Left kidney (tissue), 1 donor: ENCODE measurements at regions not wholly inside any gene's neighbourhood (a gene's known extent, or its start where the extent isn't known, plus 50 kb on each side); places are given as distances from the start of the nearest gene placed in this dataset.
A peak's percentile ranks its signal among the peaks of the same experiment; 100 is the strongest.

Experiments used
- DNase-seq: peaks from one replicate; pipeline ENCODE4 v3.0.0-alpha.2; 2013

GRCh38 chr9:78806492-78807160 is 509.7 kb downstream of the PSAT1 start:
- no peak for DNase-seq

GRCh38 chr9:78807286-78807685 is 510.4 kb downstream of the PSAT1 start:
- DNase-seq = no peak

GRCh38 chr9:78808048-78808447 is 511.1 kb downstream of the PSAT1 start:
- DNase-seq = no peak

GRCh38 chr9:78811622-78812276 is 514.8 kb downstream of the PSAT1 start:
- no peak for DNase-seq

DNA sequence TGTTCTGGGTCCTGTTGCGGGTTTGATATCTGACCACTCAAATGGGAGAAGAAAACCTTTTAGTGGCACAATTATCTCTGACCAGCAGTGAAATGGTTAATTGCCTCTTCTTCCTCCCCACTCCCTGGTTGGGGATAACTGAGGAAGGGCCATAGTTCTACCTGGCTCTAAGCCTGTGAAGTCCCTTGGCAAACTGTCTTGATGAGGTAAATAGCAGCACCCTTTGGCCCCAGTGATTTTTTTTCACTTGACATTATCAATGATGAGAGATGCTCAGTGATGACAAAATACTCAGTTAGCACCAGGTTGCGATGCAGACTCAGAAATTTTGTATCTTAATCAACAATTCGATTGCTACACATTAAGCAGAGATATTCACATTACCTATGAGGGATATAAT is 515.7 kb downstream of the PSAT1 start:
- DNase-seq = no peak

- DNase-seq = no peak
Measured at GRCh38 chr9:78813602-78814180, 516.8 kb downstream of the PSAT1 start.

DNA sequence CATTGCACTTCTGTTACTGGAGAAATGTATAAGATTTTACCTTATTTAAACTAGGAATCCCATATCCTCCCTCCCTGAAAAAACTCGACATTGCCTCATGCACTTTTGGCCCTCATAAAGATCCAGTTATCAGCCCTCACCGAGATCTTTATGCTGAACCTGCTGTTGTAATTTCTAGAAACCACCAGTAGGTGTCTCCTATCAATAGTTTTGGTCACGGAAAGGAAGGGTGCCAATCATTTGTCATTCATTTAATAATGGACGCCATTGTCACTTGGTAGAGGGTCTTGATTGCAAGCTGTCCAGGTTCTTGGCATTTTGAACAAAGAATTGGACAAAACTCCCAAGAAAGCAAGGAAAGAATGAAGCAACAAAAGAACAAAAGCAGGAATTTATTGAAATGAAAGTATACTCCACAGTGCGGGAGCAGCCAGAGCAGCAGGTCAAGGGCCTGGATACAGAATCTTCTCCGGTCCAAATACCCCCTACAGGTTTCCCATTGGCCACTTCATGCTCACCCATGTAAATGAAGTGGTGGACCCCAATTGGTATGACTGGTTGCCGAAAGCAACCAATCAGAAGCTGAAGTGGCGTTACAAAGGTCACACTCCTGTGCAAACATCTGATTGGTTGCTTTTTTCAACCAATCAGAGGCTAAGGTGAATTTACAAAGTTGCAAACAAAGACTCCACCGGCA is 524.3 kb downstream of the PSAT1 start:
- DNase-seq = no peak

GRCh38 chr9:78826527-78826926 is 529.6 kb downstream of the PSAT1 start:
- DNase-seq = no peak

GRCh38 chr9:78828521-78828920 is 531.6 kb downstream of the PSAT1 start:
- DNase-seq = no peak

GRCh38 chr9:78830301-78830700 is 533.4 kb downstream of the PSAT1 start:
- no peak for DNase-seq

GRCh38 chr9:78831726-78832125 is 534.8 kb downstream of the PSAT1 start:
- no peak for DNase-seq

DNA sequence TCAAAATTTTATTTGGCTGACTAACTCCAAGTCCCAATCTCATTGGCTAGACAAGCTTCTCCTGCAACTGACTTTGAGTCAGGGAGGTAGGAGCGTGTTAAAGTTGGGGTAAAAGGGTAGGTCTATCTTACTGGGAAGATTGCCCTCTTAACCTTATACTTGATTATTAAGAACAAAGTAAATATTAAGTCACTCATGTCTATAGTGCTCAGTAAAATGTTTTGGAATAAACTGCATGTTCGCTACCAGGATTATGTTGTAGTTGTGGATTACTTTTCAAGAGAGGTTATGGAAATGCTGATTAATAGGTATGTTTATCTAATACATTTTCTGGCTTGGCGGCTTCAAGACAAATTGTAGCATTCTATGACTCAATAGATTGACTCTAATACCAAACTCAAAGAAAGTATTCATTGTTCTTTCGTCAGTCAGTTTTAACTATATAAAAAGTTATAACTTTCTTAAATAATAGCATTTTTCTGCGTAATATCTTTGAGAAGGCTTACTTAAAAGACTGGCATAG is 539.1 kb downstream of the PSAT1 start:
- no peak for DNase-seq

GRCh38 chr9:78839252-78839651 is 542.3 kb downstream of the PSAT1 start:
- DNase-seq = no peak

- DNase-seq = no peak
Measured at GRCh38 chr9:78848061-78848460, 551.1 kb downstream of the PSAT1 start.

GRCh38 chr9:78856144-78856543 is 559.2 kb downstream of the PSAT1 start:
- no peak for DNase-seq

GRCh38 chr9:78856781-78857180 is 559.9 kb downstream of the PSAT1 start:
- no peak for DNase-seq

DNA sequence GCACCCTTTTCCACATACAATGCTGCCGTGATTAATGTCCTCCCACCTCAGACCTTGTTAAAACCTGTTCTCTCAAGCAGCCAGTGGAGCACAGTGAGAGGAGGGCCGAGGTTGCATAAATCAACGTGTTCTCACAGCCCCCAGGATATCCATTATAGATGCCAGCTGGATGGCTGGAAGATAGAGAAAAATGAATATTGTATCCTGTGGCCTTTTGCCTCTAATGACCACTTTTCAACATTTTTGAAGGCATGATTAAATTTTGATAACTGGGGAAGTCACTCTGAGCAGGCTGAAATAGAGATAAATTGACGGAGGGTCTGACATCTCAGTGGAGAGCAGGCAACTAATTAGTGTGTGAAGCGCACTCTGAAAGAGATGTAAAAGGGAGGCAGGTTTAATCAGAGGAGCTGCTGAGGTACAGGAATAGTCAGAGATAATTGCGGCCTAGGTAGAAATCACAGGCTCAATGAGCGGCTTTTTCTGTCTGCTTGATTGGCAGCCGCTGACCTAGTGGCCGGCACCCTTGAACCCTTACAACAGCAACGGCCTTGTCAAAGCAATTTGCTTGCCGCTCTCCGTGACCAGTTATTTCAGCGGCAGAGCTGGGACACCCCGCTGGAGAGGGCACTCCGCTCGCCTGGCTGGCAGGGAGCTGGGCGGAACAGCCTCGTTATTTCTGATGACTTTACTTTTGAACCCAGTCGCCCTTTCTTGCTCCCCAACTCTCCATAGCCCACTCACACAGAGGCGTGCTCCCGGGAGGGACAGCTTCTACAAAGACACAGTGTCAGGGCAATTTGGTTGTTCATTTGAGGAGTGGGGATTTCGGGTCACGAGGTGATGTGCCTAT is 560.7 kb downstream of the PSAT1 start:
- DNase-seq = peak; percentile 30

- no peak for DNase-seq
Measured at GRCh38 chr9:78858266-78858665, 561.3 kb downstream of the PSAT1 start.

GRCh38 chr9:78860801-78861475 is 564.0 kb downstream of the PSAT1 start:
- DNase-seq = no peak

- DNase-seq = no peak
Measured at GRCh38 chr9:78863531-78863930, 566.6 kb downstream of the PSAT1 start.

DNA sequence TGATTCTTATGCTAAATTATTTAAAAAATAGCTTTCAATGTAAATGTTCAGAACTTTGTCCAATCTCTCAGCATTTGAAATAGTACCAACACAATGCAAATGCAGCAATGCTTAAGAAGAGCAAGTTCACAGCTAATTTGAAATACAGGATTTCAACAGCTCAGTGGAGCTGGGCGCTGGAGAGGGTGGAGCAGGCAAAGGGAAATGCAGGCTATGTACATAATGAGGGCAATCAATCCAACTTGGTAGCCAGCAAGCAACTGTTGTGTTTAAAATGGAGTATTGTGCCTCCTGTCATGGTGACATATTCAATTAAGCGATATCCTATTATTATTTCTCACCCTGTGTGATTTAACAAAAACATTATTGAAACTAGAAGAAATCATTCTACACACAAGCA is 568.8 kb downstream of the PSAT1 start:
- no peak for DNase-seq
